ENCODE measurements at regions not wholly inside any gene's neighbourhood (a gene's known extent, or its start where the extent isn't known, plus 50 kb on each side); places are given as distances from the start of the nearest gene placed in this dataset.

- CTCF ChIA-PET = no interaction called here
- POLR2A ChIA-PET = no interaction called here
Observed at GRCh38 chr1:30819244-30819571, 61.6 kb upstream of the LAPTM5 start.

GRCh38 chr1:30818568-30819243 is 61.1 kb upstream of the LAPTM5 start:
- CTCF ChIA-PET = no interaction called here
- POLR2A ChIA-PET = no interaction called here

GRCh38 chr1:30817548-30817947 is 60.0 kb upstream of the LAPTM5 start:
- ChIA-PET CTCF (interaction anchor here (1.0 kb wide), 1 partner anchor 14 kb away, joined by 3 read pairs; no protein-coding TSS in a partner anchor), POLR2A (no interaction called here)

GRCh38 chr1:30817077-30817438 is 59.5 kb upstream of the LAPTM5 start:
- ChIA-PET POLR2A (no interaction called here), CTCF (interaction anchor here (1.0 to 1.2 kb wide), 2 partner anchors 15 to 34 kb away, joined by 3 to 4 read pairs; no protein-coding TSS in a partner anchor)

- ChIA-PET CTCF (interaction anchor here (1.0 to 1.2 kb wide), 2 partner anchors 15 to 34 kb away, joined by 3 to 4 read pairs; no protein-coding TSS in a partner anchor), POLR2A (no interaction called here)
Observed at GRCh38 chr1:30816211-30817076, 58.9 kb upstream of the LAPTM5 start.

GRCh38 chr1:30815556-30815955 is 58.0 kb upstream of the LAPTM5 start:
- ChIA-PET POLR2A (no interaction called here), CTCF (interaction anchor here (1.2 kb wide), 1 partner anchor 33 kb away, joined by 4 read pairs; no protein-coding TSS in a partner anchor)

- POLR2A ChIA-PET = no interaction called here
- CTCF ChIA-PET = interaction anchor here (0.6 kb wide), 1 partner anchor 15 kb away, joined by 7 read pairs; no protein-coding TSS in a partner anchor
Observed at GRCh38 chr1:30814292-30814691, 56.7 kb upstream of the LAPTM5 start.

GRCh38 chr1:30812076-30812475 is 54.5 kb upstream of the LAPTM5 start:
- ChIA-PET POLR2A (no interaction called here), CTCF (interaction anchor here (0.7 kb wide), 1 partner anchor 10 kb away, joined by 3 read pairs; no protein-coding TSS in a partner anchor)

- POLR2A ChIA-PET = no interaction called here
Observed at GRCh38 chr1:30811187-30811586, 53.6 kb upstream of the LAPTM5 start.

GRCh38 chr1:30810416-30811080 is 53.0 kb upstream of the LAPTM5 start:
- ChIA-PET CTCF (interaction anchor here (2.0 kb wide), 1 partner anchor 9 kb away, joined by 5 read pairs; no protein-coding TSS in a partner anchor), POLR2A (no interaction called here)

More at GRCh38 chr1:30811187-30811586, 53.6 kb upstream of the LAPTM5 start:
- CTCF ChIA-PET = interaction anchor here (2.0 kb wide), 1 partner anchor 10 kb away, joined by 5 read pairs; no protein-coding TSS in a partner anchor

GRCh38 chr1:30809514-30810263 is 52.1 kb upstream of the LAPTM5 start:
- ChIA-PET CTCF (interaction anchor here (0.8 to 2.0 kb wide), 2 partner anchors 8 to 119 kb away, joined by 3 to 5 read pairs; no protein-coding TSS in a partner anchor), POLR2A (no interaction called here)

- CTCF ChIA-PET = interaction anchor here (0.9 kb wide), 1 partner anchor 28 kb away, joined by 3 read pairs; no protein-coding TSS in a partner anchor
Observed at GRCh38 chr1:30808067-30808662, 50.6 kb upstream of the LAPTM5 start.

GRCh38 chr1:30807318-30808066 is 49.9 kb upstream of the LAPTM5 start:
- CTCF ChIA-PET = no interaction called here
- POLR2A ChIA-PET = no interaction called here

More at GRCh38 chr1:30808067-30808662, 50.6 kb upstream of the LAPTM5 start:
- POLR2A ChIA-PET = no interaction called here
